ENCODE measurements at regions not wholly inside any gene's neighbourhood (a gene's known extent, or its start where the extent isn't known, plus 50 kb on each side); places are given as distances from the start of the nearest gene placed in this dataset.
"Not testable (repeated sequence)": the region's sequence is repeated elsewhere in the genome, so short reads cannot be mapped to it uniquely, and the experiment has no call there.

GRCh38 chr15:39502611-39503195, 78.2 kb upstream of the THBS1 start:
- no peak for DNase-seq
- intact Hi-C loops (cut with DNase I) = no loop called here

- DNase-seq = no peak
- intact Hi-C loops (cut with DNase I) = no loop called here
Measured at GRCh38 chr15:39503526-39503925, 77.4 kb upstream of the THBS1 start.

- DNase-seq = no peak
- intact Hi-C loops (cut with DNase I) = no loop called here
Measured at GRCh38 chr15:39504808-39505207, 76.1 kb upstream of the THBS1 start.

GRCh38 chr15:39506146-39506545, 74.7 kb upstream of the THBS1 start:
- DNase-seq = no peak
- intact Hi-C loops (cut with DNase I) = no loop called here

GRCh38 chr15:39508536-39508935, 72.3 kb upstream of the THBS1 start:
- DNase-seq = no peak

GRCh38 chr15:39510001-39510701, 70.7 kb upstream of the THBS1 start:
- no peak for DNase-seq
- intact Hi-C loops (cut with DNase I) = no loop called here

More at GRCh38 chr15:39508536-39508935, 72.3 kb upstream of the THBS1 start:
- intact Hi-C loops (cut with DNase I) = no loop called here

GRCh38 chr15:39511000-39511915, 69.6 kb upstream of the THBS1 start:
- DNase-seq = no peak

GRCh38 chr15:39511916-39512260, 69.0 kb upstream of the THBS1 start:
- DNase-seq = no peak
- intact Hi-C loops (cut with DNase I) = no loop called here

More at GRCh38 chr15:39511000-39511915, 69.6 kb upstream of the THBS1 start:
- intact Hi-C loops (cut with DNase I) = no loop called here

GRCh38 chr15:39512643-39513042, 68.2 kb upstream of the THBS1 start:
- intact Hi-C loops (cut with DNase I) = no loop called here
- DNase-seq = no peak

- intact Hi-C loops (cut with DNase I) = no loop called here
- no peak for DNase-seq
Measured at GRCh38 chr15:39513936-39514335, 66.9 kb upstream of the THBS1 start.

- intact Hi-C loops (cut with DNase I) = no loop called here
- no peak for DNase-seq
Measured at GRCh38 chr15:39514933-39515332, 65.9 kb upstream of the THBS1 start.

GRCh38 chr15:39515765-39516164, 65.1 kb upstream of the THBS1 start:
- no peak for DNase-seq
- intact Hi-C loops (cut with DNase I) = no loop called here

- intact Hi-C loops (cut with DNase I) = no loop called here
- no peak for DNase-seq
Measured at GRCh38 chr15:39517122-39517855, 63.6 kb upstream of the THBS1 start.

- intact Hi-C loops (cut with DNase I); DNase-seq: not testable (repeated sequence)
Measured at GRCh38 chr15:39523968-39524367, 56.9 kb upstream of the THBS1 start.

- intact Hi-C loops (cut with DNase I) = no loop called here
- DNase-seq = no peak
Measured at GRCh38 chr15:39529457-39529856, 51.4 kb upstream of the THBS1 start.

GRCh38 chr15:39530480-39531342, 50.2 kb upstream of the THBS1 start:
- DNase-seq = no peak
- intact Hi-C loops (cut with DNase I) = no loop called here

All from head of caudate nucleus (tissue), 42 donors.